ENCODE measurements at regions not wholly inside any gene's neighbourhood (a gene's known extent, or its start where the extent isn't known, plus 50 kb on each side); places are given as distances from the start of the nearest gene placed in this dataset.

GRCh38 chr1:37242501-37242900, 208.2 kb upstream of the GRIK3 start:
- TF ChIP-seq MAX (IDR thresholded peaks at IDR 0.05; ENCODE audit: low read depth) = no peak
- TF ChIP-seq, protein P1, sequence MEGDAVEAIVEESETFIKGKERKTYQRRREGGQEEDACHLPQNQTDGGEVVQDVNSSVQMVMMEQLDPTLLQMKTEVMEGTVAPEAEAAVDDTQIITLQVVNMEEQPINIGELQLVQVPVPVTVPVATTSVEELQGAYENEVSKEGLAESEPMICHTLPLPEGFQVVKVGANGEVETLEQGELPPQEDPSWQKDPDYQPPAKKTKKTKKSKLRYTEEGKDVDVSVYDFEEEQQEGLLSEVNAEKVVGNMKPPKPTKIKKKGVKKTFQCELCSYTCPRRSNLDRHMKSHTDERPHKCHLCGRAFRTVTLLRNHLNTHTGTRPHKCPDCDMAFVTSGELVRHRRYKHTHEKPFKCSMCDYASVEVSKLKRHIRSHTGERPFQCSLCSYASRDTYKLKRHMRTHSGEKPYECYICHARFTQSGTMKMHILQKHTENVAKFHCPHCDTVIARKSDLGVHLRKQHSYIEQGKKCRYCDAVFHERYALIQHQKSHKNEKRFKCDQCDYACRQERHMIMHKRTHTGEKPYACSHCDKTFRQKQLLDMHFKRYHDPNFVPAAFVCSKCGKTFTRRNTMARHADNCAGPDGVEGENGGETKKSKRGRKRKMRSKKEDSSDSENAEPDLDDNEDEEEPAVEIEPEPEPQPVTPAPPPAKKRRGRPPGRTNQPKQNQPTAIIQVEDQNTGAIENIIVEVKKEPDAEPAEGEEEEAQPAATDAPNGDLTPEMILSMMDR (IDR thresholded peaks at IDR 0.05) = no peak

Data from SK-N-SH (cell line).